ENCODE measurements at regions not wholly inside any gene's neighbourhood (a gene's known extent, or its start where the extent isn't known, plus 50 kb on each side); places are given as distances from the start of the nearest gene placed in this dataset.
"Not testable (repeated sequence)": the region's sequence is repeated elsewhere in the genome, so short reads cannot be mapped to it uniquely, and the experiment has no call there.

DNA sequence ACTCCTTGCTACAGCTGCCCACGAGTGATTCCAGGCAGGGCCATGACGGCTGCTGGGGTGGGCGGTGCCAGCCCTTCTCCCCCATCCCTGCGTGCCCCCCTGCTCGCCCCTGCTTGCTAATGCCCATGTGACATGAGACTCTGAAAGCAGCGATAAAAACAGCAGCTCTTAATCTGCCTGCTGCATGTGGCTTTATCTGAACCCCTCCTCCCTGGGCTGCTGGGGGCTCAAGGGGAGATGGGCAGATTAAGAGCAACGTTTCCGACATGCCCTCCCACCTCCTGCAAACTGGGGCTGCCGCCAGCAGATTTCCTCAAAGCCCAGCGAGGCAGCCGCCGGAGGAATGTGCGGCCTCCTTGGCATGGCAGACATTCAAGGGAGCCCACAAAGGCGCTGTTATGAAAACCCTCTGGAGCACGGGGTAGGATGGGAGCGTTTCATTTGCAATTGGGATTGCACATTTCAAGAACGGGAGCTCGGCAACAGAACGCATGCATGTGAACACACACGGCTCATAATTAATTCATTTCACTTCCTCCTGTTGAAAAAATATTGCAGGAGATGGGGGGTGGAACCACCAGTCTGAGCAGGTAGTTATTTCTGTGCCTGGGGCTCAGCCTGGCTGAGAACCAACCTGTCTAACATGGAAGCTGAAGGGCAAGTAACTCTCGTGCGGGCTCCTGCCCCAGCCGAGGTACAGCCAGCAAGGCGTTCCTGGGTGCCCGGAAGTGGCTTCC lies 504.2 kb upstream of the PROK2 start:
- DNase-seq: no peak

DNA sequence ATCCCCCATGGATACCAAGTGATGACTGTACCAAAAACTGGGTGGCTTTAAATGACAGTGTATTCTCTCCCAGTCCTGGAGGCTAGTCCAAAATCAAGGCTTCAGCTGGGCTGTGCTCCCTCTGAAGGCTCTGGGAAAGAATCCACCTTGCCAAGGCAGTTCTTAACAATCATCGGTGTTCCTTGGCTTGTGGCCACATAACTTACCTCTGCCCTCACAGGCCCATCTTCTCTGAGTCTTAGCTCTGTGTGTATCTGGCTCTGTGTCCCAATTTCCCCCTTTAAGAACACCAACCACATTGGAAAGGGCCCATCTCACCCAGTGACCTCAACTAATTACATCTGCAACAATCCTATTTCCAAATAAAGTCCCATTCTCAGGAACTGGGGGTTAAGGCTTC lies 503.0 kb upstream of the PROK2 start:
- no peak for DNase-seq

DNA sequence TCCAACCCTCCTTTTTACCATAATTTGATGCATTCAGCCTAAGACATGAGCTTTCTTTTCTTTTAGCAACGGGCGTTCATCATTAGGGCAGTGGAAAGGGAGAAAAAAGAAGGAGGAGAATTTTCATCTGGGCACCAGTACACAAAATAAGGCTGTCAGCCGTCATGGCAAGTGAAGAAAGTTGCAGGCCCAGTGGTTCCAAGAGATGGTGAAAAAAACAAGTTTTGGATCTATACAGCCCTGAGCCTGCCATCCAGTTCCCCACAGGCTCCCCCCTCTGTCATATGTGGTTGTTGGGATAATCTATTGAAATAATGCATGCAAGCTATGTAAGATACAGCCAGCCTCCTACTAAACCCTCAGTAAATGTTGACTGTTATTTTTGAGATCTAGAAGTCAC lies 500.6 kb upstream of the PROK2 start:
- DNase-seq: no peak

DNA sequence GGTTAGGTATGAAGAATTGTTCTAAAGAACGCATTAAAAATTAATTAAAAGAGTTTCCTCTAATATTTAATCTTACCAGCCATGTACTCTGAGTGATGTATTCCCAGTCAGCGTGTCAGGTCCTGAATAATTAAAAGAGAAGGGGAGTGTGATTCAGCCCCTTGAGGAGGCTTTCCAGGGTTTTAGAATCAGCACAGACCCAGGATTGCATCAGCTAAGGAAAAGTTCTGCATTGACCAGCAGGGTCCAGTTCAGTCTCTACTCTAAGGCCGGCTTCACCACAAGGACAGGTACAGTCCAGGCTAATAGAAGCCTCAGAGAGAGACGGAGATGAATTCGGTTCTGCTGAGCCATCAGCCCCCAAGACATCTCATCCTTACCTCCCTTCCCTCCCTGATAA lies 499.5 kb upstream of the PROK2 start:
- no peak for DNase-seq

DNA sequence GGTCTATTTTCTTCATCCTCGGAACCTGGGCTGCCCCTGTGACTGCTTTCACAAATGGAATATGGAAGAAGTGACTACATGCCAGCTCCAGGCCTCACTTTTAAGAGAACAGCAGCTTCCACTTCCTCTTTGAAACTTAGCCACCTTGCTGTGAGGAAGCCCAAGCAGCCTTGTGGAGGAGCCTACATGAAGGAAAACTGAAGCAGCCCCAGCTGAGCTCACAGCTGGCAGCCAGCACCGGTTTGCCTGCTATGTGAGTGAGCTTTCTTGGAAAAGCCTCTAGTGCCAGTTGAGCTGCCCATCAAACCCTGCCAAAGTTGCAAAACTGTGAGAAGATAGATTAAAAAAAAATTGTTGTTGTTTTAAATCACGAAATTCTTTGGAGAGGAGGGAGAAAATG lies 498.0 kb upstream of the PROK2 start:
- no peak for DNase-seq

DNA sequence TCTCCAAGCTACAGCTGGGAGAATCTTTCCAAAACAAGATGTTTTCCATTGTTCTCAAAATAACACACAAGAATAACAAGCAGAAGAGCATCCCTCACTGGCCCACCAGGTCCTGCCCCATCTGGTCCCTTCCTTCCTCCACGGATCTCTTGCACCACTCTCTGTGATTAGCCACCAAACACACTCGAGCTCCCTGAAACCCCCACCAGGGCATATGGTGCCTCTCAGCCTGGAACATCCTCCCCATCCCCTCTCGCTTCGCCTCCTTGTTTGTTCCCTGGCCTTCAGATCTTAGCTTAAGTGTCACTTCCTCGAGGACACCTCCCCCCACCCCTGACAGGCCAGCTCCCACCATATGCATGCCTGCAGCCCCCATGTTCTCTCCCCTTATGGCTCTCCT lies 496.6 kb upstream of the PROK2 start:
- no peak for DNase-seq

DNA sequence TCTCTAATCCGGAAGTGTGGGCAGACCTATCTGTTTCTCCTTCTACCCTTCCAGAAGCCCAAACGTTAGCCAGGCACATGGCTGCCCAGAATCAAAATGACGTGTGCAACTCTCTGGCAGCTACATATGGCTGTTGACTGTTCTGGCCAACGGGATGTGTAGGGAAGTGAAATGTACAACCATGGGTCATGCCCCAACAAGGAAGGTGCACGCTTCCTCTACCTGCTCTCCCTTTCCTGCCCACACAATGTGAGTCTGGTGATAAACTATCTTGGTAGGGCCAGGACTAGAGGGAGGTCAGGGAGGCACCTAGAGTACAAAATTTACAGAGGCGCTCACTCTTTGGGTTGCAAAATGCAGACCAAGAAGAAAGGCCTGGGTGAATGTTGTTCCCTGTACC lies 495.9 kb upstream of the PROK2 start:
- no peak for DNase-seq

DNA sequence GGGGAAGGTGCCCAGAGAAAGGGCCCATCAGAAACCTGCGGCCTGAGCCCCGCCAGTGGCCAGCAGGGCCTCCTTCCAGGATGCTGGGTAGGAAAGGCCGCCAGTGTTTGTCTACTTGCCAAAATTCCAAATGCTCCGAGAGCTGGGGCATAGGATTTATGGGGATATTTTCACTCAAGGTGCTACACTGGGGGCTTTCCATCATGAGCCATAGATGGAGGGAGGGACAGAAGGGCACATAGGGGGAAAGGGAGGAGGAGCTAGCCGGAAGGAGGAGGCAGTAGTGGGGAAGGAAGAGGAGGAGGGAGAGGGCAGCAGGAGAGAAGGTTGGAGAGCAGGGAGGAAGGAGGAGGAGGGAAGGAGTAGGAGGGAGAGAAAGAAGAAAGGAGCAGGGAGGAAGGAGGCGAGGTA lies 494.7 kb upstream of the PROK2 start:
- DNase-seq: no peak

DNA sequence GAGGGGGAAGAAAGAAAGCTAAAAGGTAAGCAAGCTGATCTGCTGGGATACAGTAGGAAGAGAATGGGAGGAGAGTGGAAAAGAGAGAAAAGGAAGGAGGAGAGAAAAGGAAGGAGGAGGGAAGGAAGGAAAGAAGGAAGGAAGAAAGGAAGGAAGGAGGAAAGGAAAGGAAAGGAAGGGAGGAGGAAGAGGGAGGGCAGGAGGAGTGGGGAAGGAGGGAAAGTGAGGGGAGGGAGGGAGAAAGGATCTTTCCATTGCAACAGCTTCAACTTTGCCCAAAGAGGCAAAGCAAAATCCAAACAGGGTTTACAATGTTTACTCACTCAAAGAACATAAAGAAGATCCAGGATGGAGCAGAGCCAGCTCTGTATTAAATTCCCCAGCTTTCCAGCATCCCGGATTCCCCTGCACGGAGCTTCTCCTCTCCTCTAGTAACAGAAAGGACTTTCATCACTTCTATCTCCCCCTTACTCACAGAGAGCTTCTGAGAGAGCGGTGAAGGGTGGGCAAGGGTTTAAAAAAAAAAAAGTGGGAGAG lies 494.2 kb upstream of the PROK2 start:
- no peak for DNase-seq

DNA sequence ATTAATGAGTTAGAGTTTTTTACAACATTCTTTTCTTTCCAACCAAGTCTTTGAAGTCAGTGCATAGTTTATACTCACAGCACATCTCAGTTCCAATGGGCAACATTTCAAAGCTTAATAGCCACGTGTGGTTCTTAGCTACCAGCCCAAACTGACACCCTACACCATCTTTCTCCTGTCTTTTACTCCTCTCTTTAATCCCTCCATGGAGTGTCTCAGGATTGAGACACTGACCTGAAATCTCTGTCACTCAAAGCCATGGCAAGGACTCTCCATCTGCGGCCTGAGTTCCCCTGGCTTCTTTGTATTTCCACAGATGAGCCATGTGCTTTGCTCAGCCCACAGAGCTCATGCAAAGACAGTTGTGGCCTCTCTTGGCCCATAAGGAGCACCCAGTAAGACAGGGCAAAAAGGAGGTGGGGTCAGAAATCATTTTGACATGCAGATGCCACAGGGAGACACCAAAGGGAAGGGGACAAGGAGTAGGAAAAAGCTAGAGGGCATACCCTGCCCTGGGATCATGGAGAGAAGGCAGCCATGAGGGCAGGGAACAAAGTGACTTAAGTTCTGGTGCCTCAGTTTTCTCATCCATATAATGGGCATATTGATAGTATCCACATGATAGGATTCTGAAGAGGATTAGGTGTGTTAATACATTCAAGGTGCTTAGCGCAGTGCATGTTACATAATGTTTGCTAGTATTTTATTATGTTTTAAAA lies 493.6 kb upstream of the PROK2 start:
- no peak for DNase-seq

DNA sequence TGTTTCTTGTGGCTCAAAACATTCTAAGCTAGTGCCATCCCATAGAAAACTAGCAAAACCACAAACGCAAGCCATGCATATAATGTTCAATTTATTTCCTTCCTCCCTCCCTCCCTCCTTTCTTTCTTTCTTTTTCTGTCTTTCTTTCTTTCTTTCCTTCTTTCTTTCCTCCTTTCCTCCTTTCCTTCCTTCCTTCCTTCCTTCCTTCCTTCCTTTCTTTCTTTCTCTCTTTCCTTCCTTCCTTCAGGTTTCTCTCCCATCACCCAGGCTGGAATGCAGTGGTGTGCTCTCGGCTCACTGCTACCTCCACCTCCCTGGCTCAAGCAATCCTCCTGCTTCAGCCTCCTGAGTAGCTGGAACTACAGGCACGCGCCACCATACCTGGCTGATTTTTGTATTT lies 492.8 kb upstream of the PROK2 start:
- no peak for DNase-seq

DNA sequence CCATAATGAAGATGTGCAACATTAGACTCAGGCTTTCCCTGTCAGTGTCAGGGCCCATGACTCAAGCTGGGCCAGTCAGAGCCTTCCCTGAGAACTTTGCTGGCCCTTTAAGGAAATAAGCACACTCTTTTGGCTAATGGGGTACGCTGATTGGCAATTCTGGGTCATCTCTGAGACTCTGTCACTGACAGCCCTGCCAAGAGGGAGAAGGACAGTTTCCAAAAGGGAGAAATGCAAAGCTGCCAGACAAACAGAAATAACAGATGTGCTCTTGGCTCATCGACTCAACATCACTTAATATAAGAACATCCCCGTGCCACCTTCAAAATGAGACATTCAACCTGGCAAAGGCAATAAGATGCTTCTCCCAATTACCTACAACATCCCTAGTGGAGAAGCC lies 491.9 kb upstream of the PROK2 start:
- no peak for DNase-seq

DNA sequence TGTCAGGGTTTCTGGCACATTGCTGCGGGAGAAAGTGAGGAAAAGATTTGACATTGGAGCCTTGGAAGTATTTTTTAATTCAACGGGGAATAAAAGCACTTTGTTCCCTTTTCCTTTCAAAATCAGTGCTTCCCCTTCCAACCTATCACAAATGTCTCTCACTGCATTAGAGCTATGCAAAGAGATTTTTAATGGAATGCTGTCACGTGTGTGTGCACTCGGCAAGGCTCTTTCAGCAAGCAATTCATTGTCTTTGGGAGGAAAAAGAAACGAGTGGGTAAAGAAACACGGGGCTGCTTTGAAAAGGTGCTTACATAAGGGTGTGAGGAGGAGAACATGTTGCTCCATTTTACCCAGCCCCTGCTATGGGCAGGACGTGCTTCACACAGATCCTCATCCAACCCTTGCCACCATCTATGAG lies 490.4 kb upstream of the PROK2 start:
- no peak for DNase-seq

DNA sequence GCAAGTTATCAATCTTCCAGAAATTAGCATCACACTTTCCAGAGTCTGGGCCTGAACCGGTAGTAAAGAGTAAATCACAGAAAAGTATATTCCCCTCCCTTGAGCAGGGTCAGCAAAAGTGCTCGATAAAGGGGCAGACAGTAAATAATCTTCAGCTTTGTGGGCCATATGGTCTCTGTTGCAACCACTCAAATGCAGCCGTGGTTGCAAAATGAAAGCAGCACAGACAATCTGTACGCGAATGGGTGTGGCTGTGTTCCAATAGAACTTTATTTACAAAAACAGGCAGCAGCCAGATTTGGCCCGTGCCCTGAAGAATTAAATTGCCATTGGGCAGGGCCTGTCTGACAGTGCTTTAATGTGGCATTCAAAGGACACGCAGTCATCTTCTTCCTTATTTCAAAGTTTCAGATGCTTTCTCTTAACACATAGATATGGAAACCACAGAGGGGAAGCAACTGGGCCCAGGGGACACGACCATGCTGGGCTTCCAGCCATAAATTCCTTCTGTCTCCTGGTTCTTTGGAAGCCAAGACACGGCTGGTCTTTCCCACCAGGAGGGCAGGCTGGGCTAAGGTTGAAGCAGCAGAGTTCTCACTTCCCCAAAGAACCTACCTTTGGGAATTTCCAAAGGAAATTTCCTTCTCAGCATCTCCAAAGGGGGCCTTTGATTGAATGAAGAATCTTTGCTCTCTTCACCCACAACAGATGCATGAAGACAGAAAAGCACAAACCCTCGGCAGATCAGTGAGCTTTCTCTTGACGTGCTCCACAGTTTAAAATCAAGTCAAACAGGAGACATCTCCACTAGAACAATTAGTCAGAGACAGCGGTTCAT lies 489.8 kb upstream of the PROK2 start:
- peak; percentile 17 for DNase-seq

DNA sequence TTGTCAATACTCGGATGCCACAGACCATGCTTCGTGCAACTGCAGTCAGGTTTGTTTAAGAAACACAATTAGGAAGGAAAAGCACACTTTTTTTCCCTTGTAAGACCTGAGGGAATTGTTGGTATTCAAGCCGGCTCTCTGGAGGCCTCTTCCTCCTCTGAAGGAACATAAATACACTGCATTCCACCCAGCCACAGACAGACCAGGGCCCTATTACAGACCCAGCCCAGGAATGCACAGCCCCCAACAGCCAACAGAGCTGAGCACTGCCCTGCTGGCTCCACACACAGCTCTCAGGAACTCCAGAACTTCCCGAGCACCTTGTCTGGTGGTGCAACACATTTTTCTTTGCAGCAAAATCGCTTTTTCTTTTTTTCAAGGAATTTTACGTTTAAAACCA lies 488.7 kb upstream of the PROK2 start:
- no peak for DNase-seq

DNA sequence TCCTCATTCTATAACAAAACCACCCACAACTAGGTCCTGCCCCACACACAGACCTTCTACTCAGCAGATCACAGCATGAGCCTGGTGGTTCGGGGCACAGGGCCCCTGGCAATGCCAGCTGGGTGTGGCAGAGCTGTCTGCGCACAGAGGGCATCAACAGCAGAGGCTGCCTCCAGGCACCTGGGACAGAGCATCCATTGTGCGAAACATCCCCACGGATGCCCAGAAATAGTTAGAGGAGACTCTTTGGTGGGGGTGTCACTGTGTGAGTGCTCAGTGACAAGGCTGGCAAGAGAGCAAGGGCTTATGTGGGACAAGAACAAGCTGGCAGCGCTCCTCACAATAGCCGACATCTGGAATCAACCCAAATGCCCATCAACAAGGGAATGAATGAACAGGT lies 487.4 kb upstream of the PROK2 start:
- DNase-seq: no peak

DNA sequence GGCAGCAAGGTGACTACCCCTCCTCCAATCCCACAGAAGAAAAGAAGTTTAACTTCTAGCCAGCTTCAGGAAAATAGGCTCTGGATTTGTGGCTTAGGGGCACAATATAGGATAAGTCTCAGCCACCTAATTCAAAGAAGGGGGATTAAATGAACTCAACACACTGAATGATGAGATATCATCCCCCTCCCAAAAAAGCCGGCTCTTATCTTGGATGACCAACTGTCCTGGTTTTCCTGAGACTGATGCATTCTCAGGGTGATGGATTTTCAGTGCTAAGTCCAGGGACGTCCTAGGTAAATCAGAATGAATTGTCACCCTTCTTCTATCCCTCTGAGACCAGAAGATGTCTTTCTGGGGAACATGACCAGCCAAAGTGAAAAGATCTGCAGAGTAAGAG lies 487.0 kb upstream of the PROK2 start:
- no peak for DNase-seq

DNA sequence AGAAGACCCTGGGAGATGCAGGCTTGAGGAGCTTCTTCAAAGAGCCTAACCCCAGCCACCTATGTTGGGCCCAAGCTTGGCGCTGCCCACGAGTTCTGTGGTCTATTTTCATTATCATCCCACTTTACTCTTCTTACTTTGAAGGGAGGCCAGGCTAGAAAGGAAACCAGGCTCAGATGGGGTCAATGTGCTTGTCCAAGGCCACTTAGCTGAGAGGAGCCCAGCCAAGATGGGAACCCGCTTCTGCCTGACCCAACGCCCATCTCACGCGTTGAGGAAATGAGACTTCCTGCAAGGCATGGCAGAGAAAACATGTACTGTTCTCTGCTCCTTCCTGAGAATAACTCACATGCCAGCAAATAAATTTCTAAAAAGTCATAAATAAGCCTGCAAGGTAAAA lies 486.3 kb upstream of the PROK2 start:
- DNase-seq: no peak

DNA sequence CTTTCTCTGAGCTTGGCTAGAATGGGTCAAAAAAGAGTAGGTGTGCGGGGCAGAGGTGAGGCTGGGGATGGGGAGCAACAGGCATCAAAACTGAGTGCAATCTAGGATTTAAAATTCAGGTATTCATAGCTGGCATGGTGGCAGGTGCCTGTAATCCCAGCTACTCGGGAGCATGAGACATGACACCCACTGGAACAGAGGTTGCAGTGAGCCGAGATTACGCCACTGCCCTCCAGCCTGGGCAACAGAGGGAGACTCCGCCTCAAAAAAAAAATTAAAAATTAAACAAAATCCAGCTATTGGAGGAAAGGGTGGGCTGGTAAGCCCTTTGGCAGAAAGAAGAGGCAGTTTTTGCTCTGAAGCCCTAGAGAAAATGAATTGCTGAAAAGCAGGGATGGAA lies 485.8 kb upstream of the PROK2 start:
- no peak for DNase-seq

DNA sequence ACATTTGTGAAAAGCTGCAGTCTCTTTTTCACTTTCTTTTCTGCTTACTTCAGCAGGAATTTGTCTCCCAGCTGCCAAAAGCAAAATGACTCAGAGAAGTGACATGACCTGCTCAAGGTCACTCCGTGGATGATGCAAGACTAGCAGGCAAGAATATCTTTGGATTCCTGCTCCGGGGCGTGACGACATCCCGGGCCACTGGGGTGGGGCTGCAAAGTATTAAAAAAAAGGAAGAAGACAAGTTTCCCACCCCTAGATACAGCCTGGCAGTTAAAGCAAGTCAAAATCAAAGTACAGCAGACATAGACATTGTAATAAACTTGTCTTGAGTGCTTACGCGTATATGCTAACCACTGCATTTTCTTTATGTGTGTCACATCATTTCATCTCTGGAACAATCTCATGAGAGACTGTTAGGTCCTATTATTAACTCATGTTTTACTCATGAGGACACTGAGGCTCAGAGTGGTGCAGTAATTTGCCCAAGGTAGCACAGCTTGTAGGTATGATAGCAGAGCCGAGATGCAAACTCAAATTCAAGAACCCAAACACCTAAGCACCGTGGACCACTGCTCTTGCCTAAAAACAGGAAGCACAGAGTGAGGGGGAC lies 485.2 kb upstream of the PROK2 start:
- DNase-seq: peak; percentile 27

DNA sequence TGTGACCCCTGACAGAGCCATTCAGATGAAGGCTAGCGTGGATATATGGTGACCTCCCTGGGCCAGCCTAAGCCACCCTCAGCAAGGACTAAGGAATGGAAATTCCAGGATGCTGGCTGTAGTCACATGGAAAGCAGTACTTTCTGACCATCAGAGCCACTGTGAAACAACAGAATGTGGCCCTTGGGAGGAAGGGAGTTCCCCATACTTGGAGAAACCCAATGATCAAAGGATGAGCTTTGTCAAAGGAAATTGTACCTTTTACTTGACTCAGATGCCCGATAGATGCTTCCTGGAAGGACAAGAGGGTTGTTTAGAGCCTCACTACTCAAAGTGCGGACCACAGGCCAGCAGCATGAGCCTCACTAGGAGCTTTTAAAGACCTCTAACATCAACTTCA lies 484.5 kb upstream of the PROK2 start:
- no peak for DNase-seq

DNA sequence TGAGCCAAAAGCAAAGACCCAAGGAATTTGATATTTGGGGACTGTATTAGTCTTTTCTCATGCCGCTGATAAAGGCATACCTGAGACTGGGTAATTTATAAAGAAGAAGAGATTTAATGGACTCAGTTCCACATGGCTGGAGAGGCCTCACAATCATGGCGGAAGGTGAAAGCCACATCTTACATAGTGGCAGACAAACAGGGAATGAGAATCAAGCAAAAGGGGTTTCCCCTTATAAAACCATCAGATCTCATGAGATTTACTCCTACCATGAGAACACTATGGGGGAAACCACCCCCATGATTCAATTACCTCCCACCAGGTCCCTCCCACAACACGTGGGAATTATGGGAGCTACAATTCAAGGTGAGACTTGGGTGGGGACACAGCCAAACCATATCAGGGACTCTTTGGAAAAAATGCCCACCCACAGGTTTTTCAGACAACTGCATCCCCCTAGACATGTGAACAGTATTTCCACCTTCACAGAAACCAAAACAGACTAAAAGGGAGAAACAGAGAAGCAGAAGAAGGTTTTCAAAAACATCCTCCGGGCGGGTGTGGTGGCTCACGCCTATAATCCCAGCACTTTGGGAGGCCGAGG lies 482.1 kb upstream of the PROK2 start:
- DNase-seq: not testable (repeated sequence)

DNA sequence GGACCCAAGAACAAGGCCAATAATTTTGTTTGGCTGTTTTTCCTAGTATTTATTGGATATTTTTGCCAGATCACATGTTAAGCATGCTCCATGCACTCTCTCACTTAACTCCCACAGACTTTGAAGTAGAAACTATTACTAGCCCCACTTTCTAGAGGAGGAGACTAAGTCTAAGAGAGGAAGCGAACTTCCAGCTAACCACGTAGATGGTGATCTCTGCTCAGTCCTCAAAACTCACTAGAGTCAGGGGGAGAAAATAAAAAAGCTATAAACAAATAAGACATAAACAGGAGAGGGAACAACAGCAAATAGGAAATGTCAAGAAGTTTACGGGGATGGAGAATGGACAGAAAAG lies 481.0 kb upstream of the PROK2 start:
- DNase-seq: no peak

Data from CD4-positive, alpha-beta T cell treated with Interleukin-4 for 4 hours (primary cell).